ENCODE measurements at regions not wholly inside any gene's neighbourhood (a gene's known extent, or its start where the extent isn't known, plus 50 kb on each side); places are given as distances from the start of the nearest gene placed in this dataset.

GRCh38 chr2:176388861-176389260 lies 119.6 kb downstream of the MTX2 start:
- DNase-seq (ENCODE audit: low read depth), result no peak

GRCh38 chr2:176390276-176391147 lies 121.3 kb downstream of the MTX2 start:
- DNase-seq (ENCODE audit: low read depth), result no peak

GRCh38 chr2:176391148-176391419 lies 121.8 kb downstream of the MTX2 start:
- no peak for DNase-seq (ENCODE audit: low read depth)

- DNase-seq (ENCODE audit: low read depth), result peak; percentile 16
These were observed 123.0 kb downstream of the MTX2 start for GRCh38 chr2:176392249-176392648.

- DNase-seq (ENCODE audit: low read depth), result no peak
These were observed 123.6 kb downstream of the MTX2 start for GRCh38 chr2:176392744-176393414.

GRCh38 chr2:176395273-176395854 lies 126.1 kb downstream of the MTX2 start:
- DNase-seq (ENCODE audit: low read depth), result no peak

- DNase-seq (ENCODE audit: low read depth), result no peak
These were observed 129.2 kb downstream of the MTX2 start for GRCh38 chr2:176398243-176399073.

- no peak for DNase-seq (ENCODE audit: low read depth)
These were observed 129.9 kb downstream of the MTX2 start for GRCh38 chr2:176399074-176399598.

GRCh38 chr2:176405477-176405876 lies 136.2 kb downstream of the MTX2 start:
- DNase-seq (ENCODE audit: low read depth), result no peak

- DNase-seq (ENCODE audit: low read depth), result no peak
These were observed 138.5 kb downstream of the MTX2 start for GRCh38 chr2:176407706-176408105.

- no peak for DNase-seq (ENCODE audit: low read depth)
These were observed 140.4 kb downstream of the MTX2 start for GRCh38 chr2:176409671-176410070.

- DNase-seq (ENCODE audit: low read depth), result no peak
These were observed 142.9 kb downstream of the MTX2 start for GRCh38 chr2:176412136-176412535.

GRCh38 chr2:176413786-176414185 lies 144.5 kb downstream of the MTX2 start:
- no peak for DNase-seq (ENCODE audit: low read depth)

- no peak for DNase-seq (ENCODE audit: low read depth)
These were observed 145.4 kb downstream of the MTX2 start for GRCh38 chr2:176414641-176415040.

- DNase-seq (ENCODE audit: low read depth), result no peak
These were observed 146.1 kb downstream of the MTX2 start for GRCh38 chr2:176415174-176415895.

GRCh38 chr2:176415937-176416499 lies 146.8 kb downstream of the MTX2 start:
- no peak for DNase-seq (ENCODE audit: low read depth)

GRCh38 chr2:176418768-176419167 lies 149.5 kb downstream of the MTX2 start:
- no peak for DNase-seq (ENCODE audit: low read depth)

- DNase-seq (ENCODE audit: low read depth), result no peak
These were observed 150.4 kb downstream of the MTX2 start for GRCh38 chr2:176419591-176420071.

GRCh38 chr2:176421297-176422050 lies 152.2 kb downstream of the MTX2 start:
- DNase-seq (ENCODE audit: low read depth), result no peak

- DNase-seq (ENCODE audit: low read depth), result no peak
These were observed 154.6 kb downstream of the MTX2 start for GRCh38 chr2:176423819-176424218.
